ENCODE measurements at regions not wholly inside any gene's neighbourhood (a gene's known extent, or its start where the extent isn't known, plus 50 kb on each side); places are given as distances from the start of the nearest gene placed in this dataset.

DNA sequence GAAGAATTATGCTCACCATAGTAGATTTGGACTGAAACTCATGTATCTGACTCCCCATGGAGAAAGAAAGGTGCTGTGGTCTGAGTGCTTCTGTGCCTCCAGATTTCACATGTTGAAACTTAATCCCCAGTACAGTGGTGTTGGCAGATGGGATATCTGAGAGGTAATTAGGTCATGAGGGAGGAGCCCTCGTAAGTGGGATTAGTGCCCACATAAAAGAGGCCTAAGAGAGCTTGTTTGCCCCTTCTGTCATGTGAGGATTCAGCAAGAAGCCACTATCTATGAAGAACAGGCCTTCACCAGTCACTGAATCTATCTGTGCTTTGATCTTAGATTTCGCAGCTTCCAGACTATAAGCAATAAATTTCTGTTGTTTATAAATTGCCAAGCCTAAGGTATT is 150.1 kb downstream of the PLPP3 start (continued):
- TF ChIP-seq CEBPB (IDR thresholded peaks at IDR 0.05; ENCODE audit: low read depth, low read length) (no peak), CHD1 (IDR thresholded peaks at IDR 0.05; ENCODE audit: low read depth, low read length) (no peak), BACH1 (IDR thresholded peaks at IDR 0.05; ENCODE audit: low read length) (no peak), JUND (IDR thresholded peaks at IDR 0.05; ENCODE audit: low read length) (no peak), SIRT6 (IDR thresholded peaks at IDR 0.05; ENCODE audit: low read length) (no peak), KDM4A (IDR thresholded peaks at IDR 0.05; ENCODE audit: low read depth, low read length, severe bottlenecking) (no peak), EGR1 (IDR thresholded peaks at IDR 0.05; ENCODE audit: borderline replicate concordance, low read depth, low read length) (no peak), SIN3A (conservative IDR thresholded peaks at IDR 0.05 in 1 of 2, IDR thresholded peaks at IDR 0.05 in 1 of 2; ENCODE audit: low read depth in 1 of 2, low read length in 2 of 2) (no peak), ASH2L (IDR thresholded peaks at IDR 0.05; ENCODE audit: low read length) (no peak), RXRA (IDR thresholded peaks at IDR 0.05; ENCODE audit: insufficient read depth, low read depth, low read length) (no peak)
- TF ChIP-seq, protein P1, sequence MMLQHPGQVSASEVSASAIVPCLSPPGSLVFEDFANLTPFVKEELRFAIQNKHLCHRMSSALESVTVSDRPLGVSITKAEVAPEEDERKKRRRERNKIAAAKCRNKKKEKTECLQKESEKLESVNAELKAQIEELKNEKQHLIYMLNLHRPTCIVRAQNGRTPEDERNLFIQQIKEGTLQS (IDR thresholded peaks at IDR 0.05; ENCODE audit: insufficient read depth, low read depth, low read length) = no peak
